NCI-H1092 treated with DMSO at 0.1 percent for 48 hours (cell line): ENCODE measurements at regions not wholly inside any gene's neighbourhood (a gene's known extent, or its start where the extent isn't known, plus 50 kb on each side); places are given as distances from the start of the nearest gene placed in this dataset.

Experiments used
- DNase-seq: peaks from one replicate; lab custom pipeline; 2025; lab: John Stamatoyannopoulos, UW

- no peak for DNase-seq
Observed at GRCh38 chr11:128262463-128263345, 324.7 kb downstream of the ETS1 start.

- peak; percentile 14 for DNase-seq
Observed at GRCh38 chr11:128261011-128261421, 326.3 kb downstream of the ETS1 start.

- DNase-seq: no peak
Observed at GRCh38 chr11:128260398-128260797, 327.0 kb downstream of the ETS1 start.

GRCh38 chr11:128259816-128260215 lies 327.5 kb downstream of the ETS1 start:
- DNase-seq: no peak

- no peak for DNase-seq
Observed at GRCh38 chr11:128254941-128255340, 332.4 kb downstream of the ETS1 start.

GRCh38 chr11:128251140-128251539 lies 336.2 kb downstream of the ETS1 start:
- DNase-seq: no peak

- no peak for DNase-seq
Observed at GRCh38 chr11:128250482-128250881, 336.9 kb downstream of the ETS1 start.

- DNase-seq: no peak
Observed at GRCh38 chr11:128246810-128247594, 340.4 kb downstream of the ETS1 start.

- DNase-seq: no peak
Observed at GRCh38 chr11:128246364-128246801, 341.0 kb downstream of the ETS1 start.

- no peak for DNase-seq
Observed at GRCh38 chr11:128244871-128245270, 342.5 kb downstream of the ETS1 start.

- no peak for DNase-seq
Observed at GRCh38 chr11:128242451-128242850, 344.9 kb downstream of the ETS1 start.

GRCh38 chr11:128240546-128240945 lies 346.8 kb downstream of the ETS1 start:
- DNase-seq: no peak

- DNase-seq: no peak
Observed at GRCh38 chr11:128239306-128239705, 348.1 kb downstream of the ETS1 start.

GRCh38 chr11:128238521-128239265 lies 348.7 kb downstream of the ETS1 start:
- DNase-seq: no peak

- DNase-seq: no peak
Observed at GRCh38 chr11:128236506-128237498, 350.6 kb downstream of the ETS1 start.

GRCh38 chr11:128235958-128236357 lies 351.4 kb downstream of the ETS1 start:
- DNase-seq: no peak

GRCh38 chr11:128235426-128235825 lies 351.9 kb downstream of the ETS1 start:
- DNase-seq: peak; percentile 6

GRCh38 chr11:128234143-128234542 lies 353.2 kb downstream of the ETS1 start:
- no peak for DNase-seq

- no peak for DNase-seq
Observed at GRCh38 chr11:128232588-128232987, 354.8 kb downstream of the ETS1 start.

GRCh38 chr11:128231845-128232410 lies 355.4 kb downstream of the ETS1 start:
- no peak for DNase-seq

- DNase-seq: no peak
Observed at GRCh38 chr11:128227466-128227865, 359.9 kb downstream of the ETS1 start.
